Ovary (tissue), 7 donors: ENCODE measurements at regions not wholly inside any gene's neighbourhood (a gene's known extent, or its start where the extent isn't known, plus 50 kb on each side); places are given as distances from the start of the nearest gene placed in this dataset.
A peak's percentile ranks its signal among the peaks of the same experiment; 100 is the strongest.

Experiments used
- DNase-seq, 5 donors: peaks; one replicate each; pipeline ENCODE4 v3.0.0-alpha.2; 2019 to 2020
- H3K27ac ChIP-seq, 2 donors: fragments of 200-600 bp; one replicate each; pipeline versions ENCODE4 v1.5.1 to v1.8.0; 2019 to 2022
- H3K27me3 ChIP-seq: fragments of 200-600 bp; one replicate; pipeline ENCODE4 v1.8.0; 2022
- H3K36me3 ChIP-seq: fragments of 200-600 bp; sonication (generic); one replicate; pipeline ENCODE4 v1.5.1; 2019
- H3K4me1 ChIP-seq: one replicate; pipeline ENCODE4 v1.8.1; 2013; ENCODE audit warnings: mild to moderate bottlenecking, moderate library complexity; ENCODE audit not compliant: insufficient read depth
- H3K4me3 ChIP-seq: fragments of 200-600 bp; sonication (generic); one replicate; pipeline ENCODE4 v1.5.1; 2017
- H3K9me3 ChIP-seq, 2 donors: fragments of 200-600 bp in 1 of 2; sonication (generic) in 1 of 2; one replicate each; pipeline versions ENCODE4 v1.5.1 to v1.8.1; 2013 to 2019; ENCODE audit warnings: mild to moderate bottlenecking in 1 of 2, moderate library complexity in 1 of 2
- CTCF ChIP-seq, 3 donors: fragments of 450-650 bp in 2 of 3; fragments of 200-600 bp in 1 of 3; IDR thresholded peaks; one replicate each; pipeline versions ENCODE4 v1.5.1 to v1.8.0; 2016 to 2022; ENCODE audit warnings: antibody characterized with exemption in 3 of 3, mild to moderate bottlenecking in 1 of 3
- EP300 ChIP-seq: sonication (generic); formaldehyde crosslinking; IDR thresholded peaks from one replicate; pipeline ENCODE4 v1.6.1; 2017; ENCODE audit warnings: antibody characterized with exemption
- POLR2A ChIP-seq: fragments of 450-650 bp; IDR thresholded peaks from one replicate; pipeline ENCODE4 v1.6.1; 2017; ENCODE audit warnings: antibody characterized with exemption, mild to moderate bottlenecking, moderate library complexity
- WGBS, 3 donors: extraction: QIAGEN DNeasy Blood & Tissue Kit in 1 of 3; methylation state at CpG; one replicate each; pipeline versions ENCODE4 v1.1.5 to v1.1.7; 2013 to 2017; 5-methylcytosine and 5-hydroxymethylcytosine counted together
- intact Hi-C, 4 donors: fragments of 100-400 bp; cut with DNase I; formaldehyde crosslinking; loops; one replicate each; pipeline versions ENCODE4 v1.11.0 to v1.15.1; 2022 to 2023
- donor health status: DM: no; HTN: no; CAD: no; lungs with moderate emphysema.
- donor health status: DM: no; HTN: no; CAD: no.
- donor health status: Bipolar disorder and iron deficiency.
- donor health status: DM: no; HTN: no; CAD: no.
- donor health status: DM: yes; HTN: yes; CAD: no.

- no peaks in the 10 kb centered on the region for H3K36me3 ChIP-seq
- no peaks in the 10 kb centered on the region for H3K9me3 ChIP-seq
- WGBS, 3 donors = 3 to 4% (median 3%) methylated on average over 13 of the region's 13 CpGs
- DNase-seq = no peak
- intact Hi-C loops = no loop called here
- peak overlapping the region; percentile 1 for H3K4me3 ChIP-seq
- no peaks in the 10 kb centered on the region for H3K27me3 ChIP-seq
- no peak for TF ChIP-seq EP300
- TF ChIP-seq POLR2A = no peak
- no peak for TF ChIP-seq CTCF (IDR thresholded peaks at IDR 0.05)
- H3K27ac ChIP-seq = no peak overlapping the region
- peaks cover 2% of the 10 kb centered on the region for H3K4me1 ChIP-seq
Observed at GRCh38 chr20:22403632-22404361, 180.6 kb downstream of the FOXA2 start.

GRCh38 chr20:22403022-22403631 is 181.2 kb downstream of the FOXA2 start:
- no peaks in the 10 kb centered on the region for H3K27me3 ChIP-seq
- peaks cover 2% of the 10 kb centered on the region for H3K4me1 ChIP-seq
- WGBS, 3 donors = 18 to 22% (median 19%) methylated on average over 13 of the region's 13 CpGs
- DNase-seq = no peak
- H3K9me3 ChIP-seq = no peaks in the 10 kb centered on the region
- H3K36me3 ChIP-seq = no peaks in the 10 kb centered on the region
- H3K4me3 ChIP-seq = peak overlapping the region; percentile 1
- intact Hi-C loops = no loop called here
- TF ChIP-seq CTCF (IDR thresholded peaks at IDR 0.05) = no peak
- no peak for TF ChIP-seq POLR2A
- TF ChIP-seq EP300 = no peak
- H3K27ac ChIP-seq = no peak overlapping the region

- intact Hi-C loops = no loop called here
- WGBS, 3 donors = 78 to 87% (median 84%) methylated on average over 7 of the region's 7 CpGs
- DNase-seq = no peak
- H3K4me3 ChIP-seq = no peak overlapping the region
- H3K27ac ChIP-seq = no peak overlapping the region
- no peaks in the 10 kb centered on the region for H3K9me3 ChIP-seq
- TF ChIP-seq EP300 (no peak), POLR2A (no peak), CTCF (IDR thresholded peaks at IDR 0.05) (no peak)
- no peaks in the 10 kb centered on the region for H3K27me3 ChIP-seq
- H3K4me1 ChIP-seq = peaks cover 2% of the 10 kb centered on the region
- no peaks in the 10 kb centered on the region for H3K36me3 ChIP-seq
Observed at GRCh38 chr20:22402550-22402949, 181.8 kb downstream of the FOXA2 start.

- Histone ChIP-seq H3K9me3 (no peaks in the 10 kb centered on the region), H3K36me3 (no peaks in the 10 kb centered on the region), H3K27me3 (no peaks in the 10 kb centered on the region), H3K4me3 (no peak overlapping the region), H3K4me1 (peaks cover 2% of the 10 kb centered on the region), H3K27ac (no peak overlapping the region)
- TF ChIP-seq POLR2A = no peak
- TF ChIP-seq CTCF (IDR thresholded peaks at IDR 0.05) = no peak
- no peak for TF ChIP-seq EP300
- DNase-seq = no peak
- 67 to 79% (median 73%) methylated on average over 4 of the region's 4 CpGs for WGBS, 3 donors
- intact Hi-C loops = no loop called here
Observed at GRCh38 chr20:22400440-22400839, 183.9 kb downstream of the FOXA2 start.
